Suppressor macrophage treated with lipopolysaccharide for 4 hours (primary cell): ENCODE measurements at regions not wholly inside any gene's neighbourhood (a gene's known extent, or its start where the extent isn't known, plus 50 kb on each side); places are given as distances from the start of the nearest gene placed in this dataset.
"Not testable (repeated sequence)": the region's sequence is repeated elsewhere in the genome, so short reads cannot be mapped to it uniquely, and the experiment has no call there.

Experiments
- DNase-seq: peaks from one replicate; pipeline ENCODE4 v3.0.0-alpha.2; 2020

DNA sequence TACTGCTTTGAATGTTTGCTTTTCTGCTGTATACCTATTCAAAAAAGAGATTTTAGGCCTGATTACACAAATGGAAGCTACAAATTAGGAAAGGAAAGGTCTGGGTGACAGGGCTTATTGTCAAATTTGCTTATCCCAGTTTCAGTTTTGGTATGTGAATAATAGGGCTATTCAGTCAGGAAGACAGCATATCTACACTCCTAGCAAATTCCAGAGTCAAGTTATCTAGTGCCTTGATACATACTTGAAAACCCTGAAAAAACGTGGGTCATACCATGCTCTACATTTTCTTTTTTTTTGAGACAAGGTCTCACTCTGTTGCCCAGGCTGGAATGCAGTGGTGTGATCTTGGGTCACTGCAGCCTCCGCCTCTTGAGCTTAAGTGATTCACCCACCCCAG lies 59.2 kb upstream of the CCDC180 start:
- peak; percentile 21 for DNase-seq

DNA sequence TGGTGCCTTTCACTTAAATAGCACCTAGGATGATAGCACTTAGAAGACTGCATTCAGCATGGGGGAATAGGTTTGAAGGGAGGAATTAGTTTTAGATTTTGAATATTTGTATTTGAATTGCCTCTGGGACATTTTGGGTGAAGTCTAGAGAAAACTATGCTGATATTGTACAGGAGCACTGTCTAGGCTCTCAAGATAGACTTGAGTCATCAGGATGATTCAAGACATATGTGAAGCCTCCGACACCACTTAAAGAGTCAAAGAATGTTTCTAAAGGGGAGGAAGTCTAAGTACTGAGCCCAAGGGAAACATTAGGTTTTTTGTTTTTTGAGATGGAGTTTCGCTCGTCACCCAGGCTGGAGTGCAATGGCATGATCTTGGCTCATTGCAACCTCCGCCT lies 63.9 kb upstream of the CCDC180 start:
- DNase-seq, result no peak

DNA sequence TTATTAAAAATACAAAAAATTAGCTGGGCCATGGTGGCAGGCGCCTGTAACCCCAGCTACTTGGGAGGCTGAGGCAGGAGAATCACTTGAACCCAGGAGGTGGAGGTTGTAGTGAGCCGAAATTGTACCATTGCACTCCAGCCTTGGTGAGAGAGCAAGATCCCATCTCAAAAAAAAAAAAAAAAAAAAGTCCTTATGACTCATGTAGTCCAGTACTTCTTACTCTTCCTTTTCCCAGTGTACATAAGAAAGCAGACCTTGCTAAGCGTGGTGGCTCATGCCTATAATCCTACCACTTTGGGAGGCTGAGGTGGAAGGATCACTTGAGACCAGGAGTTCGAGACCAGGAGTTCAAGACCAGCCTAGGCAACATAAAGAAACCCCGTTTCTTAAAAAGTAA lies 66.0 kb upstream of the CCDC180 start:
- DNase-seq, result not testable (repeated sequence)

DNA sequence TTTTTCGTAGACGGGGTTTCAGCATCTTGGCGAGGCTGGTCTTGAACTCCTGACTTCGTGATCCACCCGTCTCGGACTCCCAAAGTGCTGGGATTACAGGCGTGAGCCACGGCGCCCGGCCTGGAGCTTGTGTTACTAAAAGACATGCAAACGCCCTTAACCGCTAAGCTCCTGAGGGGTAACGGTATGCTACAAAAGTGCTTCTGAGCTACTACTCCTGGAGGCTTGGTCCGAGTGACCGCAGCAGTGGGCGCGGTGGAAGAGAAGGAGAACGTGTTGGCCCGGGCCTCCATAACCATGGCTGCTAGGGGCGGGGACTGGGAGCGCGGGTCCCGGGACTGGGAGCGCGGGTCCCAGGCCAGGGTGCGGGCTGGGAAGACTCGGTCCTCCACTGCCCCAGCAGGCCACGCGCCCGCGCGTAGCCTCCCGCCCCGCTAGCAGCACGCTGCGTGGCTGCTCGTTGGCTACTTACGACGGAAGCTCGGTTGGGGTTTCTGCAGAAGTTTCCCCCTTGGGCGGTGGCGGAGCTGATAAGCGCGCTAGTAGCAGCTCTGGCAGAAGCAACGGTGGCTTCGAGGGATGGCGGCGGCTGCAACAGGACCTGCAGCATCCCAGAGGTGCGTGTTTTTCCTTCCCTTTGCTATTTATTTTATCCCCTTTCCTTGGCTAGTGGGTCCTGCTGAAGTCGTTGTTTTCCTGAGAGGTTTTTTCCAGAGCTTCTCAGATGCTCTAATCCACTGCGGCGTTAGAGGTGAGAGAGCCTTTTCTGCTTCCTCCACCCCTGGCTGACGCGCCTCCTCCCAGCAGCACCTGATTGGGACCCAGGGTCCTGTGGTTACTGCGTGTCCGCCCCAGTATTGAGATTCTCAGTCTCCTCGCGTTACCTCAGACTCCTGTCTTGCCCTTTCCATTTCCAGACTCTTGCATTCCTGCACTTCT lies 69.2 kb upstream of the CCDC180 start:
- peak; percentile 68 for DNase-seq

DNA sequence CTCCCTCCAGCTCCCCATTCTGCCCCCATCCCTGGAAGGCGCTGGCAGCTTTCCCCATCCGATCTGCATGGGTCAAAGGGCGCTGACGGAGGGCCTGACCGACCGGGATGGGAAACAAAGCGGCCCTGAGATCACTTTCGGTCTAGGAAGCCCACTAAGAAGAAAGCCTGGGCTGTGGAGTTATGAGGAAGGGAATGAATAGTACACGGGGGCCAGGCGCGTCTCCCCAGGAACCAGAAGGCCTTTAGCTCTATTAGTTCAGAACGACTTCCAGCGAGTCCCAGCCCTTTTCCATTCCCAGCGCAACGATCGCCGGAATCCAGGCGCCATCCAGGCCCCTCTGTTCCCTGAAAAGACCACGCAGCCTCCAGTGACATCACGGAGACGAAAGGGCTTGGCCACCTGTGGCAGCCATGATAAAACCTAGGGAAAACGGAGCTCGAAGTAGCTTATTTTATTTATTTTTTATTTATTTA lies 70.1 kb upstream of the CCDC180 start:
- no peak for DNase-seq

DNA sequence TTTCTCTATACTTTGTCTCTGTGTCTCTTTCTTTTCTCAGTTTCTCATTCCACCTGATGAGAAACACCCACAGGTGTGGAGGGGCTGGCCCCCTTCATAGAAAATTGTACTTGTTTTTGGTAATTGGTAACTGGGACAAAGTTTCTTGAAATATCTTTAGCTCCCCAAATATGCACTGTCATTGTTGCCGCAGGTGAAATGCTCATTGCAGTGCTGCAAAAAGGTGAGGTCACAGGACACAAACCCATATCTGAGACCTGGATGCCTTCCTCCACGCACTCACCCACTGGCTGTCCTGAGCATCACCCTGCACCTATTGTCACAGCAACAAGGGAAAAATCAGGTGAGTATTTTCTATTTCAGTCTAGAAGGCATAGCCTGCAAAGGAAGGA lies 74.5 kb upstream of the CCDC180 start:
- not testable (repeated sequence) for DNase-seq

DNA sequence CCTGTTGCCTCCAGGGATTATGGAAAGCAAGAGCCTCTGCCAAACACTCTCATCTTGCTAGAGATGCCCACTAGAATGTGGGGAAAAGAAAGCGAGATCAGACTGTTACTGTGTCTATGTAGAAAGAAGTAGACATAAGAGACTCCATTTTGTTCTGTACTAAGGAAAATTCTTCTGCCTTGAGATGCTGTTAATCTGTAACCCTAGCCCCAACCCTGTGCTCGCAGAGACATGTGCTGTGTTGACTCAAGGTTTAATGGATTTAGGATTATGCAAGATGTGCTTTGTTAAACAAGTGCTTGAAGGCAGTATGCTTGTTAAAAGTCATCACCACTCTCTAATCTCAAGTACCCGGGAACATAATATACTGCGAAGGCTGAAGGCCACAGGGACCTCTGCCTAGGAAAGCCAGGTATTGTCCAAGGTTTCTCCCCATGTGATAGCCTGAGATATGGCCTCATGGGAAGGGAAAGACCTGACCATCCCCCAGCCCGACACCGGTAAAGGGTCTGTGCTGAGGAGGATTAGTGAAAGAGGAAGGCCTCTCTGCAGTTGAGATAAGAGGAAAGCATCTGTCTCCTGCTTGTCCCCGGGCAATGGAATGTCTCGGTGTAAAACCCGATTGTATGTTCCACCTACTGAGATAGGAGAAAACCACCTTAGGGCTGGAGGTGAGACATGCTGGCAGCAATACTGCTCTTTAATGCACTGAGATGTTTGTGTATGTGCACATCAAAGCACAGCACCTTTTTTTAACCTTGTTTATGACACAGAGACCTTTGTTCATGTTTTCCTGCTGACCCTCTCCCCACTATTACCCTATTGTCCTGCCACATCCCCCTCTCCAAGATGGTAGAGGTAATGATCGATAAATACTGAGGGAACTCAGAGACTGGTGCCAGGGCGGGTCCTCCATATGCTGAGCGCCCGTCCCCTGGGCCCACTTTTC lies 75.1 kb upstream of the CCDC180 start:
- not testable (repeated sequence) for DNase-seq

DNA sequence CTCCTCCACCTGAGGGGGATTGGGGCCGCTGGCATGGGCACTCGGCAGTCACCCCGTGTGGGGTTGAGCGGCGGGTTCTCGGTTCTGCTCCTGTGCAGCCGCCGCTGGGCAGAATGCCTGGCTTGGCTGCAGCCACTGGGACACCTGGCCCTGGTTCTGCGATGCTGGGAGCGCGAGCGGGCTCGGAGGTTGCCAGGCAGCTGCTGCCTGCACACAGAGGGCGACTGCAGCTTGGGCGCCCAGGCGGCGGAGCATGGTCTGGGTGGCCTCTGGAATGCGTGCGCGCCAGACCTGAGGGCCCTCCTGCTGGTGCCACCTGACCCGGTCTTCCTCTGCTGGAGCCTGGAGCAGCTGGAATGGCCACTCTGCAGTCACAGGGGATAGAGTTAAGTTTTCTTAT lies 85.1 kb upstream of the CCDC180 start:
- not testable (repeated sequence) for DNase-seq

DNA sequence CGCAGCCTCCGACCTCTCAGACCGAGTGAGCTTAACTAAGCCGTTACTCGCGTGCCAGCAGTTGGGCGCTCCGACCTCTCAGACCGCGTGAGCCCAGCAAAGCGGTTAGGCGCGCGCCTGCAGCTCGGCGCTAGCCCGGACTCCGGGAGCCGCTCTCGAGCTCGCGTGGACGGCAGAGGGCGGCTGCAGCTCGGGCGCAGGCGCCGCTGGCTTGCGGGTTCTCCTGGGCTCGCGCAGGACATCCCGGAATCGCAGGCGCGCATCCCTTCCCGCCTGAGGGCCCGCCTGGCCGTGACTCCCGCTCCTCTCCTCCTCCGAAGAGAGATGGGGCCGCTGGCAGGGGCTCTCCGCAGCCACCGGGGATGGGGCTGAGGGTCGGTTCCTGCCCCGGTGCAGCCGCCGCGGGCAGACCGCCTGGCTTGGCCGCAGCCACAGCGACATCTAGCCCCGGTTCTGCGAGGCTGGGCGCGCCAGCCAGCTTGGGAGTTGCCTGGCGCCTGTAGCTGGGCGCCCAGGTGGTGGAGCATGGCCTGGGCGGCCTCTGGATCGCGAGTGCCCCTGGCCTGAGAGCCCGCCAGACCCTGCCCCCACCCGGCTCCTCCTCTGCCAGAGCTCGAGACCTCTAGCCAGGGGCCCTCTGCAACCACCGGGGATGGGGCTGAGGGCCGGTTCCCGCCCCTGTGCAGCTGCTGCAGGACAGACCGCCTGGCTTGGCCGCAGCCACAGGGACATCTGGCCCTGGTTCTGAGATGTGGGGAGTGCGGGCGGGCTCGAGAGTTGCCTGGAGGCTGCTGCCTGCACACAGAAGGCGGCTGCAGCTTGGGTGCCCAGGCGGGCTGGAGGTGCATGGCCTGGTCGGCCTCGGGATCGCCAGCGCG lies 85.7 kb upstream of the CCDC180 start:
- peak; percentile 75 for DNase-seq

DNA sequence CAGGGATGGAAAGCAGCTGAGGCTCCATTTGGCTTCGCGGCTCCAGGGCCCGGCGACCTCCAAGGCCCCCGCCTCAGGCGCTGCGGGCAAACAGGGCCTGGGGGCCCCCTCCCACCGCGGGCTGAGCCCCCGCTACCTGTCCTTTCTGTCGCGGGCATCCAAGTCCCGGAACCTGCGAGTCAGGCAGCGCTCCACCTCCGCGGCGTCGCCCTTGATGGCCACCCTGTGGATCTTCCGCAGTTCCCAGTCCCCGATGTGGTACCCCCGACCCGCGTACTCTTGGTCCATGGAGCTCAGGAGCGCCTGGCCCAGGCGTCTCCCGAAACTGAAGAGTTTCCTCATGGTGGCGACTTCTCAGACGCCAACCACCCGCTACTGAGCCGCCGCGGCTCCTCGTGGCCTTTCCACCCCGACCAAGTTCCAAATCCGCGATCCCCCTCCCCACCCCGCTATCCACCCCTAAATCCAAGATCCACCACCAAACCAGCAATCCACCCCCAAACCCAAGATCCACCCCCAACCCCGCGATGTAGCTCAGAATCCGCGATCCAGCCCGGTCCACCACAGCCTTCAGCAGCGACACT lies 86.5 kb upstream of the CCDC180 start:
- DNase-seq, result peak; percentile 2

DNA sequence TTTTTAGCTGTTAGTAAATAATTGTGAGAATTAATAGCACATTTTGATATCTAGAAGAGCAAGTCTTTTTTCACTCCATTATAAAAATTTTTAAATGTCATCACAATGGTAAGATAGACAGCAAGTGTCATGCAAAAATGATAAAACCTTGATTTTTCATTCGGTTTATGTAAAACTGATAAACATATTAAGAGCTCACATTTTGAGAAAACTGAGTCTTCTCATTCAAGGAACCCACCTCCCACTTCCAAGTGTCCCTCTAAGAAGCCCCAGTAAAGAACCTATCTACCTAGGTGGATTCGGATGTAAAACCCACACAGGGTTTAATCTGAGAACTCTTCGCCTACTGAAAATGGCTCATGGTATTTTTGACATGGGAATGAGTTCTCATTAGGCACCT lies 87.1 kb upstream of the CCDC180 start:
- not testable (repeated sequence) for DNase-seq

DNA sequence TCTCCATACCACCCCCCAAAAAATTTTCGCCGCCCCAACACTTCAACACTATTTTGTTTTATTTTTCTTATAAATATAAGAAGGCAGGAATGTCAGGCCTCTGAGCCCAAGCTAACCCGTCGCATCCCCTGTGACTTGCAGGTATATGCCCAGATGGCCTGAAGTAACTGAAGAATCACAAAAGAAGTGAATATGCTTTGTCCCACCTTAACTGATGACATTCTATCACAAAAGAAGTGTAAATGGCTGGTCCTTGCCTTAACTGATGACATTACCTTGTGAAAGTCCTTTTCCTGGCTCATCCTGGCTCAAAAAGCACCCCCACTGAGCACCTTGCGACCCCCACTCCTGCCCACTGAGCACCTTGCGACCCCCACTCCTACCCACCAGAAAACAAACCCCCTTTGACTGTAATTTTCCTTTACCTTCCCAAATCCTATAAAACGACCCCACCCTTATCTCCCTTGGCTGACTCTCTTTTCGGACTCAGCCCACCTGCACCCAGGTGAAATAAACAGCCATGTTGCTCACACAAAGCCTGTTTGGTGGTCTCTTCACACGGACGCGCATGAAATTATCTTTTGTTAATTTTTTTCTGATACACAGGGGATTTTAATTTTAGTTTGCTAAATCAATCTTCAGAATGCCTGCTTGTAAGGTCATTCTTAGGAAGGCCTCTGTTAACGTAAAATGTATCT lies 87.9 kb upstream of the CCDC180 start:
- not testable (repeated sequence) for DNase-seq

DNA sequence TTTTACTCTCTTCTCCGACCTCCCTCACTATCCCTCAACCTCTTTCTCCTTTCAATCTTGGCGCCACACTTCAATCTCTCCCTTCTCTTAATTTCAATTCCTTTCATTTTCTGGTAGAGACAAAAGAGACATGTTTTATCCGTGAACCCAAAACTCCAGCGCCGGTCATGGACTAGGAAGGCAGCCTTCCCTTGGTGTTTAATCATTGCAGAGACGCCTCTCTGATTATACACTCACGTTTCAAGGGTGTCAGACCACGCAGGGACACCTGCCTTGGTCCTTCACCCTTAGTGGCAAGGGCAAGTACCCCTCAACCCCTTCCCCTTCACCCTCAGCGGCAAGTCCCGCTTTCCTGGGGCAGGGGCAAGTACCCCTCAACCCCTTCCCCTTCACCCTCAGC lies 92.3 kb upstream of the CCDC180 start:
- DNase-seq, result not testable (repeated sequence)

DNA sequence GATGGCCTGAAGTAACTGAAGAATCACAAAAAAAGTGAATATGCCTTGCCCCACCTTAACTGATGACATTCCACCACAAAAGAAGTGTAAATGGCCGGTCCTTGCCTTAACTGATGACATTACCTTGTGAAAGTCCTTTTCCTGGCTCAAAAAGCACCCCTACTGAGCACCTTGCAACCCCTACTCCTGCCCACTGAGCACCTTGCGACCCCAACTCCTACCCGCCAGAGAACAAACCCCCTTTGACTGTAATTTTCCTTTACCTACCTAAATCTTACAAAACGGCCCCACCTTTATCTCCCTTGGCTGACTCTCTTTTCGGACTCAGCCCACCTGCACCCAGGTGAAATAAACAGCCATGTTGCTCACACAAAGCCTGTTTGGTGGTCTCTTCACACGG lies 92.9 kb upstream of the CCDC180 start:
- DNase-seq, result not testable (repeated sequence)

DNA sequence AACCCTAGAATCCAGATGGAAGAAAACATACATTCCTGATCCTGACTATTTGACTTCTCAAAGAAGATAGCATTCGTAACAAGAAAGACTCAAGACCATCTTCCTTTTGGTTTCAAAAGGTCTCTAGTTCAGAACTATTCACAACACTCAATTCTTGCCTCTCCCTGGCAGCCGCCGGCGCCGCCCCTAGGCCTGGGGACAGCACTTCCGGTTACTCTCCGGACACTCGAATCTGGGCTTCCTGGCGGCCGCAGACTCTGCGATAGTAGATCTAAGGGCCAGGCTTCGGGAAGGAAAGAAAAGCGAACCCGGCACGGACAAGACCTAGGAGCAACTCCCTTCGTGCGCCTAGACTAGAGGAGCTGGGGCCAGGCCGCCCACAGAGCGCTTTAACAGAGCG lies 107.8 kb upstream of the CCDC180 start:
- not testable (repeated sequence) for DNase-seq

DNA sequence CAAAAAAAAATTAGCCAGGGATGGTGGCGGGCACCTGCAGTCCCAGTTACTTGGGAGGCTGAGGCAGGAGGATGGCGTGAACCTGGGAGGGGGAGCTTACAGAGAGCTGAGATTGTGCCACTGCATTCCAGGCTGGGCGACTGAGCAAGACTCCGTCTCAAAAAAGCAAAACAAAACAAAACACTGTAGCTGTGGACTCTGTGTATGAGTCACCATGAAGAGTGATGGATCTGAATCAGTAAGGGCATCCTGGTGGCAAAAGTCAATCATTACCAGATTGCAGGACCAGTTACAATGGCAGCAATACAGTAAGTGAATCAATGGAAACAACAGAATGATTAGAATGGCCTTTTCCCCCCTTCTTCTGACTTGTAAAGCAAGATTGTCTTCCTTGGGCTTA lies 113.7 kb upstream of the CCDC180 start:
- DNase-seq, result not testable (repeated sequence)

DNA sequence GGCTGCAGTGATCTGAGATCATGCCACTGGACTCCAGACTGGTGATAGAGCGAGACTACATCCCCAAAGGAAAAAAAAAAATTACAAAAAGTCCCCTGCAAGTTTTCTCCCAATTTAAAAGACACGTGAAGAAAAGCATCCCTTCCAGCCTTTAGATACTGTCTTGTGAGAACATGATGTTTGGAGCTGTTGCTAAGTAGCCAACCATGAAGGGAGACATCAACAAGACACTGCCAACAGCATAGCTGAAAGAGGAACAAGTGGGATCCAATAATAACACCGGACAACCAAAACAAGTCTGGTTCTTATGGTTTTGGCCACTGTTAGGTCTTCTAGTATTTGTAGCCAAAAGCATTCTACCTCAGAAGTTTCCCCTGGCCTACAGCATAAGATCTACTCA lies 118.9 kb upstream of the CCDC180 start:
- no peak for DNase-seq

DNA sequence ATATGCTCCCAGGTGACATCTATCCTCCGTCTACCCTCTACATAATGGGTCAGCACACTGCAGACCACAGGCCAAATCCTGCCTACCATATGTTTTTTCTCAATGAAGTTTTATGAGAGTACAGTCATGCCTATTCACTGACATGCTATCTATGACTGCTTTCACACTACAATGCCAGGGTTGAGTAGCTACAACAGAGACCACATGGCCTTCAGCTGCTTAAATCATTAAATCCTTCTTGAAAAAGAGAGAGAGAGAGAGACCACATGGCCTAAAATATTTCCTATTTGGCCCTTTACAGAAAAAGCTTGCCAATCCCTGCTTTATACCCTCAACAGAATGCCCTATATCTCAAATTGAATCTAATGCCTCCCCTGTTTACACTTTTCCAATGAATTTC lies 119.8 kb upstream of the CCDC180 start:
- not testable (repeated sequence) for DNase-seq

DNA sequence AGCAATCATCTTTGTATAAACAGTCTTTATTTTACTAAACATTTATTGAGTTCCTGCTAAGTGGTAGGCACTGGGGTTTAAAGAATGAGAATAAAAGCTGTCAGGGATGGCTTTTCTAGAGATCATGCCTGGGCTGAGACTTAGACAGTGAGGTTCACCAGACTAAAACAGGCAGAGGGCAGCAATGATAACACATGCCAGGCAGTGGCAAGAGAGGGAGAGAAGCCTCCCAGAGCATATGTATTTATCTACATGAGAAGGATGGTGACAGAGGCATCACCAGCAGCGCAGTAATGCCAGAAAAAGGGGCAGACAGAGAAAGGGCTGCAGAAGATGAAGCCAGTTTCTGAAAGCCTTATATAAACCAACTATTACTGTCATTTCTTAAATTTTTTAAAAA lies 121.0 kb upstream of the CCDC180 start:
- DNase-seq, result no peak

DNA sequence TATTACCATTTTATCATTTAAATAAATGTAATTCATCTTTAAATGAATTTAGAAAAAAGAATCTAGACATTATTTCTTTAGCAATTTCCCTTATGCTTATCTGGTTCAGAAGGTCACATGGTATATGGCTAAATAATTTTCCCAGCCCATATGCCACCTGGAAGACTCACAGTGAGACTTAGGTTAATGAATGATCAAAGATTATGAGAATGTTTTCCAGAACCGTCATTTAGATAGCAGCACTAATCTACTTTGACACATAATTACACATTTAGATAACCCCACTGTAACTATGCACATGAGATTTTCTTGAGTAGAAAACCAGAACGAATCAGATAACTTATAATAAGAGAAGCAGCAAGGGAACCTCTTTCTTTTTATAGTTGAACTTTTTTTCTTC lies 124.9 kb upstream of the CCDC180 start:
- DNase-seq, result not testable (repeated sequence)

DNA sequence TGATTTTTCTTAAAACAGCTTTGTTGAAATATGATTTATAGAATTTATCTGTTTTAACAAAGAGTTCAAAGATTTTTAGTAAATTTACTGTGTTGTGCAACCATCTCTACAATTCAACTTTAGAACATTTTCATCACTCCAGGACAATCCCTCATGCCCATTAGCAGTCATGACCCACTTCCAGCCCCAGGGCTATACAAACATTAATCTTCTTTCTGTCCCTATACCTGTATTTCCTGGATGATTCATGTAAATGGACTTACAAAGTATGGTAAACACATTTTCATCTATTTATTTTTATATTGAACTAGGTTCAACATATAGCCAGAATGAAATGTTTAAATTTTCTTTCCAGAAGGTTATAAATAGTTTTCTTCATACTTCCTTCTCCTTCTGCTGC lies 127.8 kb upstream of the CCDC180 start:
- no peak for DNase-seq
